Skeletal muscle satellite cell (primary cell): ENCODE measurements at regions not wholly inside any gene's neighbourhood (a gene's known extent, or its start where the extent isn't known, plus 50 kb on each side); places are given as distances from the start of the nearest gene placed in this dataset.

ENCODE experiments used
- H3K27me3 ChIP-seq: 2 replicates; pipeline ENCODE4 v1.7.0; 2013; ENCODE audit warnings: low read length; ENCODE audit not compliant: control insufficient read depth, insufficient read depth
- H3K36me3 ChIP-seq: 2 replicates; pipeline ENCODE4 v1.7.0; 2013; ENCODE audit warnings: mild to moderate bottlenecking, control low read depth, low read length; ENCODE audit not compliant: insufficient read depth
- H3K4me1 ChIP-seq: 2 replicates; pipeline ENCODE4 v1.7.0; 2013; ENCODE audit warnings: low read length; ENCODE audit not compliant: control insufficient read depth, insufficient read depth
- H3K4me2 ChIP-seq: 2 replicates; pipeline ENCODE4 v1.7.0; 2013; ENCODE audit warnings: mild to moderate bottlenecking, low read length
- H3K4me3 ChIP-seq: 2 replicates; pipeline ENCODE4 v1.7.0; 2013; ENCODE audit warnings: low read length
- H3K9ac ChIP-seq: 2 replicates; pipeline ENCODE4 v1.7.0; 2013; ENCODE audit warnings: mild to moderate bottlenecking, low read depth, low read length, moderate library complexity
- H3K9me3 ChIP-seq: replicated peaks from 2 replicates; pipeline ENCODE4 v1.7.0; 2013; ENCODE audit warnings: mild to moderate bottlenecking, control low read depth, low read length

DNA sequence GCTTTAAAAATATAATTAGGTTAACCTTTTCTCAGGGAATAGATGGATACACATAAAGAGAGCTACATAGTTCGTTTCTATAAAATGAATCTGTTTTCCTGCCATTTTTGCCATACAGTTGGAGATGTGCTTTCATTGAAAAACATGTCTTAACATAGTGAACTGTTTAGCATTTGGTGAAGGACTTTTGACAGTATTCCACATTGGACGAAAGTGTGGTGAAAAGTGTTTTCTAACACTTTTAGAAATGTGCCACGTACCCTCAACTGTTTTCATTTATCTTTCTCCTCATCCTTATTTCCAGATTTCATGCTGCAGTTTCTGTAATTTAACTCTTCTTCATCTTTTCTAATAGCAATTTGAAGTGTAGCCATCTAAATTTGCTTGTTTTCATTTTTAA is 249.1 kb upstream of the MTNR1B start:
- H3K9me3 ChIP-seq = no peaks in the 10 kb centered on the region
- H3K27me3 ChIP-seq = no peaks in the 10 kb centered on the region
- no peaks in the 10 kb centered on the region for H3K4me1 ChIP-seq
- H3K36me3 ChIP-seq = no peaks in the 10 kb centered on the region
- no peak overlapping the region for H3K4me3 ChIP-seq
- H3K4me2 ChIP-seq = no peak overlapping the region
- H3K9ac ChIP-seq = no peak overlapping the region

- Histone ChIP-seq H3K9me3 (no peaks in the 10 kb centered on the region), H3K4me3 (no peak overlapping the region), H3K4me1 (no peaks in the 10 kb centered on the region), H3K36me3 (no peaks in the 10 kb centered on the region), H3K4me2 (no peak overlapping the region), H3K9ac (no peak overlapping the region), H3K27me3 (no peaks in the 10 kb centered on the region)
Measured at GRCh38 chr11:92725352-92725751, 244.1 kb upstream of the MTNR1B start.

DNA sequence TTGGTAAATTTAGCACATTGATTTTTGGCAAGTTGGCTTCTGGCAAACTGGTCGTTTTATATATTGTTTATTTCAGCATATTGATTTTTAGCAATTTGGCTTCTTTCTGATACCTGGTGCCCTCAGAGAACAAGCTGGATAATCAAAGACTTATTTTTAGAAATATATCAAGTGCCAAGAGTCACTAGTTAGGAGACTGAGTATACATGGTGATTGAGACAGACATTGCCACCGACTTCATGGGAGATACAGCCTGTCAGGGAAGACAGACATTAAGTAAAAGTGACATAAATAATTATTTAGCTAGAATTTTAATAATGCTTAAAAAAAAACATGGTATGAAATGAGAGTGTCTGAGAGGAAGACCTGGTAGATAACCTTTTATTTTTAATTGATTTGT is 242.3 kb upstream of the MTNR1B start:
- Histone ChIP-seq H3K9me3 (no peaks in the 10 kb centered on the region), H3K4me3 (no peak overlapping the region)

GRCh38 chr11:92727769-92728168 is 241.7 kb upstream of the MTNR1B start:
- Histone ChIP-seq H3K9me3 (no peaks in the 10 kb centered on the region), H3K27me3 (no peaks in the 10 kb centered on the region), H3K4me2 (no peak overlapping the region), H3K4me3 (no peak overlapping the region), H3K36me3 (no peaks in the 10 kb centered on the region), H3K4me1 (no peaks in the 10 kb centered on the region), H3K9ac (no peak overlapping the region)

More for the DNA sequence above, 242.3 kb upstream of the MTNR1B start:
- no peaks in the 10 kb centered on the region for H3K36me3 ChIP-seq
- no peaks in the 10 kb centered on the region for H3K27me3 ChIP-seq
- H3K4me1 ChIP-seq = no peaks in the 10 kb centered on the region
- no peak overlapping the region for H3K4me2 ChIP-seq
- H3K9ac ChIP-seq = no peak overlapping the region

DNA sequence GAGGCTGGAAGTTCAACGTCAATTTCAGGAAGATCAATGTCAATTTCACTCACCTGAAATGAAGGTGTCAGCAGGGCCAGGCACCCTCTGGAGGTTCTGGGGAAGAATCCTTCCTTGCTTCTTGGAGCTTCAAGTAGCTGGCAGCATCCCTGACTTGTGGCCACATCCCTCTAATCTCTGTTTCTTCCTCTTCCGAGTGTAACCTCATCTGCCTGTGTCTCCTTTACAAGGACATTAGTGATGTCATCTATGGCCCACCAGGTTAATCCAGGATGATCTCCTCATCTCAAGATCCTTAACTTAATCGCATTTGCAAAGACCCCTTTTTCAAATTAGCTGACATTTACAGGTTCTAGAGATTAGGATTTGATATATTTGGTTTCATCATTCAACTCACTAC is 240.8 kb upstream of the MTNR1B start:
- no peaks in the 10 kb centered on the region for H3K4me1 ChIP-seq
- H3K27me3 ChIP-seq = no peaks in the 10 kb centered on the region
- no peaks in the 10 kb centered on the region for H3K9me3 ChIP-seq
- no peak overlapping the region for H3K4me2 ChIP-seq
- H3K9ac ChIP-seq = no peak overlapping the region
- H3K36me3 ChIP-seq = no peaks in the 10 kb centered on the region
- no peak overlapping the region for H3K4me3 ChIP-seq

DNA sequence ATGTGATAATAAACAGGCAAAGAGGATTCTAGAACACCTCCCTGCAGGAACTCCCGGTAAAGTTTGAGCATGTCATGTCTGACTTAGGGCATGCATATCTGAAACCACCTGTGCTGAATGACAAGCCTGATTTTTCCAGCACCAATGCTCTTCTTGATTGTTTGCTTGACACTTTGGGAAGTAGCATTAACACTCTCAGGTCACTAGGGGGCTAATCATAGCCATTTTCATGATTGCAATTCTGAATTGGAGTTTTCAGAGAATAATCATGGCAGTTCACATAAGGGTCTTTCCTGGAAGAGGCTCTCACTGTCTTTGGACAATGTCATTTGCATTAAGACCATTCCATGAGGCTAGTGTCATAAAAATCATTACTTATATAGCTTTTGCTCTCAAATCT is 234.4 kb upstream of the MTNR1B start:
- Histone ChIP-seq H3K4me1 (no peaks in the 10 kb centered on the region), H3K36me3 (no peaks in the 10 kb centered on the region), H3K4me2 (no peak overlapping the region), H3K4me3 (no peak overlapping the region), H3K9ac (no peak overlapping the region), H3K27me3 (peaks cover 4% of the 10 kb centered on the region), H3K9me3 (no peaks in the 10 kb centered on the region)

DNA sequence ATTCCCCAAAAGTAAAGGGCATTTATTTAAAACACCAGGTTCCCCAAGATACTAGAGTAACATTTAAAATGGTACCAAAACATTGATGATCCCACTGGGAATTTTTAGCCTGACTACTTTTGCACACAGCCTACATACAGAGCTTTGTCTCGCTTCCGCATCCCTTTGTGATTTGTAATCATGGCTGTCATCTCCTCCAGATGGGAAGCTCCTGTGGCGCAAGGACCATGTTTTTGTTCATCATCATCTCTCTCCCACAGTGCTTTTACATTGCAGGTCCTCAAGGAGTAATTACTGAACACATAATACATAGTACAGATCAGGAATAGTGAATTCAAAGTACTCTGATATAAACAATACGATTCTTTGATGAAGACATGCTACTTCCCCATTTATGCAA is 231.2 kb upstream of the MTNR1B start:
- Histone ChIP-seq H3K4me3 (no peak overlapping the region), H3K9ac (no peak overlapping the region), H3K36me3 (no peaks in the 10 kb centered on the region), H3K27me3 (peaks cover 4% of the 10 kb centered on the region), H3K4me2 (no peak overlapping the region), H3K9me3 (no peaks in the 10 kb centered on the region), H3K4me1 (no peaks in the 10 kb centered on the region)

GRCh38 chr11:92739041-92739440 is 230.4 kb upstream of the MTNR1B start:
- H3K9ac ChIP-seq = no peak overlapping the region
- H3K9me3 ChIP-seq = no peaks in the 10 kb centered on the region
- H3K4me2 ChIP-seq = no peak overlapping the region
- no peaks in the 10 kb centered on the region for H3K36me3 ChIP-seq
- peaks cover 4% of the 10 kb centered on the region for H3K27me3 ChIP-seq
- no peak overlapping the region for H3K4me3 ChIP-seq
- no peaks in the 10 kb centered on the region for H3K4me1 ChIP-seq

GRCh38 chr11:92739491-92739890 is 230.0 kb upstream of the MTNR1B start:
- H3K9ac ChIP-seq = no peak overlapping the region
- H3K4me3 ChIP-seq = no peak overlapping the region
- H3K4me2 ChIP-seq = no peak overlapping the region
- no peaks in the 10 kb centered on the region for H3K36me3 ChIP-seq
- peaks cover 4% of the 10 kb centered on the region for H3K27me3 ChIP-seq
- H3K9me3 ChIP-seq = no peaks in the 10 kb centered on the region
- H3K4me1 ChIP-seq = no peaks in the 10 kb centered on the region

DNA sequence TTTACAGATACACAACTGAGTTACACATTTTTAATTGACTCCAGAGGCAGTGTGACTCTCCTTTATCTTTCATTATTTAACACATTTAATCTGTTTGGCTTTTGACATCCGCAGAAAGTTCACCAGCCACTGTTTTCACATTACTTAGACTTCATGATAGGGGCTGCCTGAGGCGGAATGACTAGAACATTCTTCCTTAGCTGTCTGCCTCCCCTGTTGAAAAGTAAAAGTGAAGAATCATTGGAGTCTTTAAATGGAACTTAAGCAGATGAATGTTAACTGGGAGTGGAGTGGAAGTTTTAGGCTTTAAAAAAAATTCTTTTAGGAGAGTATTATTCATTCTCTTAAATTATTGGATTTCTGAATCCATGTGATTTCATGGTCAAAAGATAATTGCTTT is 229.2 kb upstream of the MTNR1B start:
- peaks cover 4% of the 10 kb centered on the region for H3K27me3 ChIP-seq
- no peak overlapping the region for H3K4me3 ChIP-seq
- no peaks in the 10 kb centered on the region for H3K36me3 ChIP-seq
- no peak overlapping the region for H3K9ac ChIP-seq
- no peaks in the 10 kb centered on the region for H3K4me1 ChIP-seq
- no peaks in the 10 kb centered on the region for H3K9me3 ChIP-seq
- no peak overlapping the region for H3K4me2 ChIP-seq

GRCh38 chr11:92744929-92745585 is 224.4 kb upstream of the MTNR1B start:
- no peak overlapping the region for H3K4me2 ChIP-seq
- no peaks in the 10 kb centered on the region for H3K9me3 ChIP-seq
- H3K9ac ChIP-seq = no peak overlapping the region
- H3K36me3 ChIP-seq = no peaks in the 10 kb centered on the region
- H3K4me1 ChIP-seq = no peaks in the 10 kb centered on the region
- no peak overlapping the region for H3K4me3 ChIP-seq
- H3K27me3 ChIP-seq = no peaks in the 10 kb centered on the region

DNA sequence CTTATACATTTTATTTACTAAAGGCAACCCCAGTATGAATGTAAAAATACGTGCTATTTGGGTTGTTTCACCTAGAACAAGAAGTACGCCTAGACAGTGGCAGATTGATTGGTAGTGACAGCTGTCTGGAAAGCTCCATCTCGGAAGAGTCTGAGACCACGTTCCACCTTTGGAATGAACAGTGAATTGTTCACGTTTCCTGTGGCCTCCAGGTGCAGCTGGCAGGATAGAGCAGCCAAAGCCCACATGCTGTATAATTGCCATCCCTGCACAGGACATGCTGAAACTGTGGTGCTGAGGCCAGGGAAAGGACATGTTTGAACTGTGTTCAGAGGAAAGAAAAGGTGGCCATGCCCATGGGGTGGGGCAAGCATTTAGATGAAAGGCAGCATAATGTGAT is 218.7 kb upstream of the MTNR1B start:
- Histone ChIP-seq H3K9me3 (no peaks in the 10 kb centered on the region), H3K36me3 (no peaks in the 10 kb centered on the region), H3K4me1 (no peaks in the 10 kb centered on the region), H3K4me2 (no peak overlapping the region), H3K4me3 (no peak overlapping the region), H3K27me3 (no peaks in the 10 kb centered on the region), H3K9ac (no peak overlapping the region)
